ENCODE measurements at regions not wholly inside any gene's neighbourhood (a gene's known extent, or its start where the extent isn't known, plus 50 kb on each side); places are given as distances from the start of the nearest gene placed in this dataset.

DNA sequence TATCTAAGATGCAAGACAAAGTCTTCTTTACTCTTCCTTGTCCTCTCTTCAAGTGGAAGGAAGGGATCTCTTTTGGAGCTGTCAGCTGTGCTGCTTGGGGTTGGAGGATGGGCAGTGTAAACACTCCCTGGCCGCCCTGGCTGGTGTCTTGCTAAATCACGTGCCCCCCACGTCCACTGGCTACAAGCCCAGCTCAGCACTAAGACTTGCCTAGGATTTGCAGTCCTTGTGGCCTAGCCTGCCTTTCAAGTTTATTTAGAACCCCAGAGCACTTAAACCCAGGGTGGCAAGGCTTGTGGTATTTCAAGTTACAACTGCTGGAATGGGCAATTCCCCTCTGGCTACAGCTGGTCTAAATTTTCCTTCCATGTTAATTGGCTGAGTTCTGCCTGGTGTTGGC, 272.4 kb upstream of the MYO3A start:
- no peak for DNase-seq (ENCODE audit: low spot score)

DNA sequence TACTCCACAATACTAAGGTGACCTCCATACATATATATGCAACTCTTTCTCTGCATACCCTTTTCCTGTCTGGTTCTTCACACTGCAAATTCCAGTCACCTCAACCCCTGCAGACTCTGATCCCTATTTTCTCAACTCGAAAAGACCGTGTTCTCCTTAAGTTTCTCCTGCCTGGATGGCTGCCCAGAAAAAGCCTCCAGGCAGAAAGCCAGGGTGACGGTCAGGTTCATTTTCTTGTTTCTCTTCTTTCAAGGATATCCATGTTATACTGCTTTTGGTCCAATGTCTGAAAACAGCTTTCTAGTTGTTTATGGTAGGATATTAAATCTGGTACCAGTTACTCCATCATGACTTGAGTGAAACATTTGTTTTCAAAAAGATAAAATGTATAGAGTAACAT, 267.8 kb upstream of the MYO3A start:
- no peak for DNase-seq (ENCODE audit: low spot score)

DNA sequence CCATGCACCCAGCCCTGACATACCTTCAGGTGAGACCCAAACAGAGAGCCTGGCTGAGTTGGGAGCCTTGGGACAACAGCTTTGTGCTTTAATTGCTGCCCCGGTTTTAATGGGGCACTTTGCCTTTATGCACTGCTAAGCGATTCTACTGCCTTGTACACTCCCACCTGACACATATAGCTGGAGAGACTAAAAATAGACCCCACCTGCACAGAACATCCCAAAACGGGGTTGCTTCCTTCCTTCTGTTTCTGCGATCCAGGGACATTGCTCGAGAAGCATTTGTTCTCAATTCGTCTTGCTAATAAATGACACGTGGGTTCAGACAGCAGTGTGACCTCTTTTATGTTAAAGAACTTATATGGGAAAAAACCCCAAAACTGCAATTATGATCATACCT, 258.8 kb upstream of the MYO3A start:
- DNase-seq (ENCODE audit: low spot score): no peak

GRCh38 chr10:25675615-25676014, 258.4 kb upstream of the MYO3A start:
- DNase-seq (ENCODE audit: low spot score): no peak

- no peak for DNase-seq (ENCODE audit: low spot score)
Measured at GRCh38 chr10:25678220-25678619, 255.8 kb upstream of the MYO3A start.

GRCh38 chr10:25678666-25679065, 255.4 kb upstream of the MYO3A start:
- no peak for DNase-seq (ENCODE audit: low spot score)

GRCh38 chr10:25682203-25682851, 251.7 kb upstream of the MYO3A start:
- no peak for DNase-seq (ENCODE audit: low spot score)

DNA sequence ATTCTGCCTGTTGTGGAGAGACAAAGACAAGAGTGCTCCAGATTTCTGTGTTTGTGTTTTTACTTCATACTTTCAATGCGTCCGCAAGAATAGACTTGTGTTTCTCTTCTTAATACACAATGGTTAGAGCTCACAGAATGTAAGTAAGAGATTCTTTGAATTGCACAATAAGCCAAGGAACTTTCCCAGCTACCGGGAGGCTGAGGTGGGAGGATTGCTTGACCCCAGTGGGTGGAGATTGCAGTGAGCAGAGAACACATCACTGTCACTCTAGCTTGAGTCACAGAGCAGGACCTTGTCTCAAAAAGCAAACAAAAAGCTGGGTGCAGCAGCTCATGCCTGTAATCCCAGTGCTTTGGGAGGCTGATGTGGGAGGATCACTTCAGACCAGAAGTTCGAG, 250.7 kb upstream of the MYO3A start:
- no peak for DNase-seq (ENCODE audit: low spot score)

- no peak for DNase-seq (ENCODE audit: low spot score)
Measured at GRCh38 chr10:25687521-25687920, 246.5 kb upstream of the MYO3A start.

GRCh38 chr10:25689346-25690100, 244.5 kb upstream of the MYO3A start:
- no peak for DNase-seq (ENCODE audit: low spot score)

GRCh38 chr10:25692761-25693160, 241.3 kb upstream of the MYO3A start:
- no peak for DNase-seq (ENCODE audit: low spot score)

- no peak for DNase-seq (ENCODE audit: low spot score)
Measured at GRCh38 chr10:25694206-25694933, 239.7 kb upstream of the MYO3A start.

GRCh38 chr10:25694971-25695370, 239.1 kb upstream of the MYO3A start:
- no peak for DNase-seq (ENCODE audit: low spot score)

DNA sequence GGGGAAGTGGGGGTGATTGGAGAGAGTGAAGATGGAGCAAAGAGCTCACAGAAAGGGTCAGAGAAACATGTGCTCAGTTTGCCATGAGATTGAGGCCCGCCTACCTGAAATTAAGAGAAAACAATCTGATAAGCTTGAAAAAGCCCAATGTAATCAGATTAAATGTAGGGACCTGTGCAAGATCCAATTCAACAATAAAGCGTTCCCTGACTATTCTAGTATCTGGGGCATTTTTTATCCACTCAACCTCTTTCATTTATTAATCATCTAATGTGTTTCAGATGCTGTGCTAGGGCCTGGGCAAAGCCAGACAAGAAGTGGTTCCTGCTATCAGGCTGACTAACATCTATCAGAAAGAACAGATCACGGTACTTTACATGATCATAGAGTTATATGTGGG, 238.4 kb upstream of the MYO3A start:
- DNase-seq (ENCODE audit: low spot score): no peak

GRCh38 chr10:25696013-25696708, 237.9 kb upstream of the MYO3A start:
- DNase-seq (ENCODE audit: low spot score): peak; percentile 17

DNA sequence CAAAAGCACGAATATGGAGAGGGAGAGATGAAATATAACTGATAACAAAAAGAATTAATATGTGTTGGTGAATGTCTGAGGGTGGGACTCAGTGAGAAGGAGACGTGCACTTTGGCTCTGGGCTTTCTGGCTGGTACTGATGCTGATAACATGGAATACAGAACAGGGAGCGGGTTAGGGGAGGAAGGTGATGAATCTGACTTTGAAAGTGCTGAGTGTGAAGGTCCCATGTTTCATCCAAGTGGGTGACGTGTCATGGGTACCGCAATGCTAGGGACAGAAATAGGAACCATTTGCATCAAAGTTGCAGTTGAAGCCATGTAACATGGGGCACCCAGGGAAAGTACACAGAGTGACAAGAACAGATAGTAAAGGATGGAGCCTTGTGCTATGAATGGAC, 236.6 kb upstream of the MYO3A start:
- DNase-seq (ENCODE audit: low spot score): no peak

- DNase-seq (ENCODE audit: low spot score): no peak
Measured at GRCh38 chr10:25698638-25699037, 235.4 kb upstream of the MYO3A start.

DNA sequence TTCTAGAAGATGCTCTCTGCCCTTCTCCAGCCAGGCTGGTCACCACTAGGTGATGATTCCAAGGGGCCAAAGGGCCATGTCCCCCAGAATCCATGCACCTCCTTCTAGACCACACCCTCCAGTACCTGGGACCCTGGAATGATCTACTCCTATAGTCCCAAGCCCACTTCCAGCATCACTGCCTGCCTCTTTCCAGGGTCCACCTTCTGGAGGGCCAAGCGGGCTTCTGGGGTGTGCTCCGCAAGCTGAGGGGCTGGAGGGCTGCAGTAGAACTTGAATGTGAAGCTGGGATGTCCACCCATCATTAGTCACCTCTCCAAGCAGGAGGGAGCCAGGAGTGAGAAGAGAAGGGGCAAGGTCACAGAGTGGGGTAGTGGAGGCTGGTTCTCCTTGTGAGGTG, 234.4 kb upstream of the MYO3A start:
- DNase-seq (ENCODE audit: low spot score): no peak

DNA sequence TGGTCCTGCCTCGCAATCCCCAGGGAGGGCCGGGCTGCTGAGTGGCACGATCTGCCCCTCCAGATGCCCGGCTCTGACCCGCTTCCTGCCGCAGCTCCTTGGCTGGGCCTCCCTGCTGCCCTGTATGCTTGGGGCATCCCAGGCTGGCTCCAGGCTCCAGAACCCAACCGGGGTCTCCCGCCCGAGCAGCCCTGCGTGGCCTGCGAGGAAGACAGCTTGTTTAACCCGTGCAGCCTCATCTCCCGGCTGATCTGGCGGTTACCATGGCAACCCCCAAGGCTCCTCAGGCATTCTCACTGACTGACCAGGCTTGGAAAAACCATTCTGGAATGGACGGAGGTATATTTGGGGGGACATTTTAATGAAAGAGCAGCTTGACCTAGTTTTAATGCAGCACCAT, 232.4 kb upstream of the MYO3A start:
- DNase-seq (ENCODE audit: low spot score): no peak

DNA sequence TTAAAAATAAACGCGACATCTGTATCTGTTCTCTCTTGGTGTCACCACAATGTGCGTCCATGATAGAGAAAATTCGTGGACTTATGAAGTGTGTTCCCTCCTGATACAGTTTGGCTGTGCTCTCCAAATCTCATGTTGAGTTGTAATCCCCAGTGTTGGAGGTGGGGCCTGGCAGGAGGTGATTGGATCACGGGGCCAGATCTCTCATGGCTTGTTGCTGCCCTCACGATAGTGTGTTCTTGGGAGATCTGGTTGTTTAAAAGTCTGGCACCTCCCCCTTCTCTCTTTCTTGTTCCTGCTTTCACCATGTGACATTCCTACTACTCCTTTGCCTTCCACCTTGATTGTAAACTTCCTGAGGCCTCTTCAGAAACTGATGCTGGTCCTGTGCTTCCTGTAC, 229.4 kb upstream of the MYO3A start:
- DNase-seq (ENCODE audit: low spot score): no peak

GRCh38 chr10:25707572-25707971, 226.5 kb upstream of the MYO3A start:
- DNase-seq (ENCODE audit: low spot score): no peak

- no peak for DNase-seq (ENCODE audit: low spot score)
Measured at GRCh38 chr10:25707976-25708671, 225.9 kb upstream of the MYO3A start.
